NCI-H2196 treated with DMSO at 0.1 percent for 48 hours (cell line): ENCODE measurements at regions not wholly inside any gene's neighbourhood (a gene's known extent, or its start where the extent isn't known, plus 50 kb on each side); places are given as distances from the start of the nearest gene placed in this dataset.

Experiments used
- DNase-seq: peaks from one replicate; lab custom pipeline; 2025; ENCODE audit not compliant: unreplicated experiment; lab: John Stamatoyannopoulos, UW

GRCh38 chr18:2444201-2444875 lies 127.0 kb downstream of the METTL4 start:
- DNase-seq, result no peak

GRCh38 chr18:2448565-2449151 lies 122.6 kb downstream of the METTL4 start:
- DNase-seq, result no peak

GRCh38 chr18:2451556-2451955 lies 119.7 kb downstream of the METTL4 start:
- DNase-seq, result no peak

GRCh38 chr18:2459886-2460285 lies 111.4 kb downstream of the METTL4 start:
- DNase-seq, result no peak

- no peak for DNase-seq
Observed at GRCh38 chr18:2466978-2467377, 104.3 kb downstream of the METTL4 start.

GRCh38 chr18:2468051-2468450 lies 103.3 kb downstream of the METTL4 start:
- DNase-seq, result no peak

GRCh38 chr18:2471523-2471922 lies 99.8 kb downstream of the METTL4 start:
- DNase-seq, result no peak

GRCh38 chr18:2478662-2479061 lies 92.6 kb downstream of the METTL4 start:
- DNase-seq, result no peak

- no peak for DNase-seq
Observed at GRCh38 chr18:2480536-2480935, 90.8 kb downstream of the METTL4 start.

GRCh38 chr18:2482706-2483475 lies 88.4 kb downstream of the METTL4 start:
- DNase-seq, result no peak

GRCh38 chr18:2485983-2486382 lies 85.3 kb downstream of the METTL4 start:
- DNase-seq, result no peak

GRCh38 chr18:2486426-2486825 lies 84.9 kb downstream of the METTL4 start:
- DNase-seq, result no peak
